IMR-90 (cell line): ENCODE measurements at regions not wholly inside any gene's neighbourhood (a gene's known extent, or its start where the extent isn't known, plus 50 kb on each side); places are given as distances from the start of the nearest gene placed in this dataset.

Source experiments
- BHLHE40 ChIP-seq: fragments of 150-350 bp; IDR thresholded peaks from 2 replicates; pipeline ENCODE4 v1.6.1; 2016; ENCODE audit warnings: mild to moderate bottlenecking, low read depth, low read length
- CEBPB ChIP-seq: IDR thresholded peaks from 2 replicates; pipeline ENCODE4 v1.6.1; 2012; ENCODE audit warnings: low read depth, low read length, improper control_type of control experiment
- MAFK ChIP-seq: IDR thresholded peaks from 2 replicates; pipeline ENCODE4 v1.6.1; 2012; ENCODE audit warnings: low read depth, low read length, improper control_type of control experiment
- MAZ ChIP-seq: IDR thresholded peaks from 2 replicates; pipeline ENCODE4 v1.6.1; 2012; ENCODE audit warnings: low read depth, mild to moderate bottlenecking, low read length, improper control_type of control experiment, moderate library complexity, borderline replicate concordance
- MXI1 ChIP-seq: IDR thresholded peaks from 2 replicates; pipeline ENCODE4 v1.6.1; 2012; ENCODE audit warnings: low read depth, mild to moderate bottlenecking, low read length, moderate library complexity, borderline replicate concordance
- NFE2L2 ChIP-seq: fragments of 150-350 bp; IDR thresholded peaks from 2 replicates; pipeline ENCODE4 v1.6.1; 2016; ENCODE audit warnings: low read depth, mild to moderate bottlenecking, low read length
- POLR2A ChIP-seq: IDR thresholded peaks from 2 replicates; pipeline ENCODE4 v1.6.1; 2012; ENCODE audit warnings: mild to moderate bottlenecking, low read depth, low read length
- RAD21 ChIP-seq: IDR thresholded peaks from 2 replicates; pipeline ENCODE4 v1.6.1; 2012; ENCODE audit warnings: low read length, improper control_type of control experiment
- RCOR1 ChIP-seq: IDR thresholded peaks from 2 replicates; pipeline ENCODE4 v1.6.1; 2012; ENCODE audit warnings: mild to moderate bottlenecking, low read length, improper control_type of control experiment; ENCODE audit not compliant: insufficient replicate concordance
- SMC3 ChIP-seq: fragments of 150-350 bp; IDR thresholded peaks from 2 replicates; pipeline ENCODE4 v1.6.1; 2016; ENCODE audit warnings: low read depth, mild to moderate bottlenecking, antibody characterized with exemption, low read length, moderate library complexity
- TF ChIP-seq, protein P1 (sequence below): conservative IDR thresholded peaks from 2 replicates; pipeline ENCODE4 v1.5.1; 2012; ENCODE audit warnings: mild to moderate bottlenecking, low read depth, low read length, improper control_type of control experiment
- TF ChIP-seq, protein P2 (sequence below): fragments of 150-350 bp; IDR thresholded peaks from 2 replicates; pipeline ENCODE4 v1.6.1; 2016; ENCODE audit warnings: low read depth, mild to moderate bottlenecking, low read length, moderate library complexity, borderline replicate concordance
- TF ChIP-seq, protein P3 (sequence below): fragments of 150-350 bp; IDR thresholded peaks from 2 replicates; pipeline ENCODE4 v1.6.1; 2017; ENCODE audit warnings: mild to moderate bottlenecking, antibody characterized with exemption, low read length, low read depth

DNA sequence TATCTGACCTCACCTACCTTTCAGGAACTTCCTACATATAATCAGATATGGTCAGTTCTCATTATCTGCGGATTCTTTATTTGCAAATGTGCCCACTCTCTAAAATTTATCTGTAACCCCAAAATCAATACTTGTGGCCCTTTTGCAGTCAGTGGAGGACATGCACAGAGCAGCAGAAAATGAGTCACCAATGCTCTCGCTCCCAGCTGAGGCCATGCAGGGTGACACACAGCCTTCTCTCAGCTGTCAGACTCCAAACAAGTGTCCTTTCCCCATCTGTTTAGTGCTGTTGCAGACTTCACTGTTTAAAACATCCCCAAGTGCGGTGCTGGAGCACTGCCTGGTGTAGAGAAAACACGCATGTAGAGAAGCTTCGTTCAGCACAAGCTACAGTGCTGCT, 171.9 kb upstream of the SALL3 start:
- TF ChIP-seq, protein P1, sequence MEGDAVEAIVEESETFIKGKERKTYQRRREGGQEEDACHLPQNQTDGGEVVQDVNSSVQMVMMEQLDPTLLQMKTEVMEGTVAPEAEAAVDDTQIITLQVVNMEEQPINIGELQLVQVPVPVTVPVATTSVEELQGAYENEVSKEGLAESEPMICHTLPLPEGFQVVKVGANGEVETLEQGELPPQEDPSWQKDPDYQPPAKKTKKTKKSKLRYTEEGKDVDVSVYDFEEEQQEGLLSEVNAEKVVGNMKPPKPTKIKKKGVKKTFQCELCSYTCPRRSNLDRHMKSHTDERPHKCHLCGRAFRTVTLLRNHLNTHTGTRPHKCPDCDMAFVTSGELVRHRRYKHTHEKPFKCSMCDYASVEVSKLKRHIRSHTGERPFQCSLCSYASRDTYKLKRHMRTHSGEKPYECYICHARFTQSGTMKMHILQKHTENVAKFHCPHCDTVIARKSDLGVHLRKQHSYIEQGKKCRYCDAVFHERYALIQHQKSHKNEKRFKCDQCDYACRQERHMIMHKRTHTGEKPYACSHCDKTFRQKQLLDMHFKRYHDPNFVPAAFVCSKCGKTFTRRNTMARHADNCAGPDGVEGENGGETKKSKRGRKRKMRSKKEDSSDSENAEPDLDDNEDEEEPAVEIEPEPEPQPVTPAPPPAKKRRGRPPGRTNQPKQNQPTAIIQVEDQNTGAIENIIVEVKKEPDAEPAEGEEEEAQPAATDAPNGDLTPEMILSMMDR: no peak
- no peak for TF ChIP-seq MXI1
- TF ChIP-seq, protein P2, sequence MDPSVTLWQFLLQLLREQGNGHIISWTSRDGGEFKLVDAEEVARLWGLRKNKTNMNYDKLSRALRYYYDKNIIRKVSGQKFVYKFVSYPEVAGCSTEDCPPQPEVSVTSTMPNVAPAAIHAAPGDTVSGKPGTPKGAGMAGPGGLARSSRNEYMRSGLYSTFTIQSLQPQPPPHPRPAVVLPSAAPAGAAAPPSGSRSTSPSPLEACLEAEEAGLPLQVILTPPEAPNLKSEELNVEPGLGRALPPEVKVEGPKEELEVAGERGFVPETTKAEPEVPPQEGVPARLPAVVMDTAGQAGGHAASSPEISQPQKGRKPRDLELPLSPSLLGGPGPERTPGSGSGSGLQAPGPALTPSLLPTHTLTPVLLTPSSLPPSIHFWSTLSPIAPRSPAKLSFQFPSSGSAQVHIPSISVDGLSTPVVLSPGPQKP: no peak
- TF ChIP-seq POLR2A: no peak
- no peak for TF ChIP-seq CEBPB
- TF ChIP-seq MAZ: no peak
- TF ChIP-seq, protein P3, sequence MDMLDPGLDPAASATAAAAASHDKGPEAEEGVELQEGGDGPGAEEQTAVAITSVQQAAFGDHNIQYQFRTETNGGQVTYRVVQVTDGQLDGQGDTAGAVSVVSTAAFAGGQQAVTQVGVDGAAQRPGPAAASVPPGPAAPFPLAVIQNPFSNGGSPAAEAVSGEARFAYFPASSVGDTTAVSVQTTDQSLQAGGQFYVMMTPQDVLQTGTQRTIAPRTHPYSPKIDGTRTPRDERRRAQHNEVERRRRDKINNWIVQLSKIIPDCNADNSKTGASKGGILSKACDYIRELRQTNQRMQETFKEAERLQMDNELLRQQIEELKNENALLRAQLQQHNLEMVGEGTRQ: no peak
- TF ChIP-seq RAD21: no peak
- no peak for TF ChIP-seq NFE2L2
- no peak for TF ChIP-seq RCOR1
- TF ChIP-seq SMC3: no peak
- no peak for TF ChIP-seq MAFK
- TF ChIP-seq BHLHE40: no peak
